IMR-90 (cell line): ENCODE measurements at regions not wholly inside any gene's neighbourhood (a gene's known extent, or its start where the extent isn't known, plus 50 kb on each side); places are given as distances from the start of the nearest gene placed in this dataset.

Experiments
- ATAC-seq: fragments of 200-7000 bp; cut with Tn5 transposase; 2 replicates; pipeline ENCODE4 v1.9.1; 2020; ENCODE audit warnings: low read depth, mild to moderate bottlenecking, moderate library complexity
- BruUV-seq: library from RNA; stranded (reverse); fragments of 400-500 nt; replicated peaks from 2 replicates; lab custom pipeline; 2021; lab: Mats Ljungman, UMichigan
- CTCF ChIA-PET: fragments of 300-600 bp; formaldehyde crosslinking; extraction: SDS; loops from one replicate; lab custom pipeline; 2021; ENCODE audit warnings: antibody characterized with exemption; lab: Yijun Ruan, JAX
- POLR2A ChIA-PET: fragments of 300-600 bp; sonication (Branson Sonifier 250); formaldehyde crosslinking; loops from one replicate; lab custom pipeline; 2022; ENCODE audit warnings: antibody characterized with exemption; ENCODE audit not compliant: unreplicated experiment; lab: Charles Lee
- DNase-seq: peaks from one replicate; pipeline ENCODE4 v3.0.0; 2013
- H2AFZ ChIP-seq: replicated peaks from 2 replicates; pipeline ENCODE3; 2013; ENCODE audit warnings: low read length, mild to moderate bottlenecking; ENCODE audit not compliant: poor library complexity
- H2AK5ac ChIP-seq: 2 replicates; pipeline ENCODE4 v1.6.1; 2013; ENCODE audit warnings: low read depth, low read length, inconsistent platforms
- H2AK9ac ChIP-seq: replicated peaks from 2 replicates; pipeline ENCODE3; 2013; ENCODE audit warnings: mild to moderate bottlenecking, low read depth, low read length, moderate library complexity; ENCODE audit not compliant: poor library complexity
- H2BK120ac ChIP-seq: 2 replicates; pipeline ENCODE4 v1.6.1; 2013; ENCODE audit warnings: low read depth, low read length, inconsistent platforms
- H2BK15ac ChIP-seq: 3 replicates; pipeline ENCODE4 v1.6.1; 2013; ENCODE audit warnings: low read depth, low read length, inconsistent platforms
- H2BK20ac ChIP-seq: 2 replicates; pipeline ENCODE4 v1.6.1; 2013; ENCODE audit warnings: low read depth, mild to moderate bottlenecking, inconsistent platforms, low read length, moderate library complexity
- H2BK5ac ChIP-seq: 2 replicates; pipeline ENCODE4 v1.6.1; 2013; ENCODE audit warnings: mild to moderate bottlenecking, low read depth, low read length, inconsistent platforms; ENCODE audit not compliant: poor library complexity, severe bottlenecking
- H3K14ac ChIP-seq: replicated peaks from 2 replicates; pipeline ENCODE4 v1.6.1; 2013; ENCODE audit warnings: low read depth, low read length, inconsistent platforms
- H3K18ac ChIP-seq: 2 replicates; pipeline ENCODE4 v1.6.1; 2013; ENCODE audit warnings: low read depth, low read length, control low read depth
- H3K23ac ChIP-seq: 2 replicates; pipeline ENCODE4 v1.6.1; 2013; ENCODE audit warnings: low read depth, low read length, inconsistent platforms
- H3K27ac ChIP-seq: 2 replicates; pipeline ENCODE4 v1.5.1; 2013; ENCODE audit warnings: mild to moderate bottlenecking, control low read depth, low read length; ENCODE audit not compliant: insufficient read depth
- H3K27me3 ChIP-seq: 2 replicates; pipeline ENCODE4 v1.6.1; 2013; ENCODE audit warnings: low read length; ENCODE audit not compliant: control insufficient read depth, insufficient read depth
- H3K36me3 ChIP-seq: 2 replicates; pipeline ENCODE4 v1.6.1; 2013; ENCODE audit warnings: low read length, mixed read lengths; ENCODE audit not compliant: control insufficient read depth, insufficient read depth
- H3K4ac ChIP-seq: 2 replicates; pipeline ENCODE4 v1.6.1; 2013; ENCODE audit warnings: low read depth, low read length, inconsistent platforms
- H3K4me1 ChIP-seq: 2 replicates; pipeline ENCODE4 v1.6.1; 2013; ENCODE audit warnings: low read length, mixed read lengths; ENCODE audit not compliant: control insufficient read depth, insufficient read depth
- H3K4me2 ChIP-seq: 2 replicates; pipeline ENCODE4 v1.6.1; 2013; ENCODE audit warnings: low read depth, mild to moderate bottlenecking, control low read depth, low read length, moderate library complexity
- H3K4me3 ChIP-seq: 2 replicates; pipeline ENCODE4 v1.5.1; 2013; ENCODE audit warnings: low read depth, mild to moderate bottlenecking, control low read depth, low read length, moderate library complexity; ENCODE audit not compliant: insufficient read depth
- H3K56ac ChIP-seq: 2 replicates; pipeline ENCODE4 v1.6.1; 2013; ENCODE audit warnings: low read length, inconsistent platforms; ENCODE audit not compliant: insufficient read depth; ENCODE audit errors: extremely low read depth
- H3K79me1 ChIP-seq, 2 experiments: 2 replicates each; pipeline ENCODE4 v1.6.1; 2013; ENCODE audit warnings: low read length in 2 of 2, inconsistent platforms in 1 of 2, low read depth in 1 of 2
- H3K9ac ChIP-seq: 2 replicates; pipeline ENCODE4 v1.6.1; 2013; ENCODE audit warnings: low read depth, low read length, control low read depth
- H3K9me1 ChIP-seq: 2 replicates; pipeline ENCODE4 v1.6.1; 2013; ENCODE audit warnings: low read length, inconsistent platforms; ENCODE audit not compliant: insufficient read depth
- H3K9me3 ChIP-seq: 2 replicates; pipeline ENCODE4 v1.6.1; 2013; ENCODE audit warnings: low read length; ENCODE audit not compliant: control insufficient read depth, insufficient read depth
- H4K20me1 ChIP-seq: 2 replicates; pipeline ENCODE4 v1.6.1; 2013; ENCODE audit warnings: low read length, inconsistent platforms; ENCODE audit not compliant: insufficient read depth
- H4K5ac ChIP-seq: 2 replicates; pipeline ENCODE4 v1.6.1; 2013; ENCODE audit warnings: mild to moderate bottlenecking, low read depth, low read length, control low read depth
- H4K8ac ChIP-seq, 2 experiments: 2 replicates each; pipeline ENCODE4 v1.6.1; 2013; ENCODE audit warnings: low read depth in 2 of 2, low read length in 2 of 2, control low read depth in 1 of 2, inconsistent platforms in 1 of 2
- H4K91ac ChIP-seq: 2 replicates; pipeline ENCODE4 v1.6.1; 2013; ENCODE audit warnings: low read depth, low read length, inconsistent platforms; ENCODE audit not compliant: insufficient read depth
- BHLHE40 ChIP-seq: fragments of 150-350 bp; IDR thresholded peaks from 2 replicates; pipeline ENCODE4 v1.6.1; 2016; ENCODE audit warnings: mild to moderate bottlenecking, low read depth, low read length
- CHD1 ChIP-seq: IDR thresholded peaks from 2 replicates; pipeline ENCODE4 v1.6.1; 2012; ENCODE audit warnings: low read depth, low read length, improper control_type of control experiment
- FOS ChIP-seq: fragments of 150-350 bp; IDR thresholded peaks from 2 replicates; pipeline ENCODE4 v1.6.1; 2016; ENCODE audit warnings: low read depth, low read length
- POLR2A ChIP-seq: IDR thresholded peaks from 2 replicates; pipeline ENCODE4 v1.6.1; 2012; ENCODE audit warnings: mild to moderate bottlenecking, low read depth, low read length
- RCOR1 ChIP-seq: IDR thresholded peaks from 2 replicates; pipeline ENCODE4 v1.6.1; 2012; ENCODE audit warnings: mild to moderate bottlenecking, low read length, improper control_type of control experiment; ENCODE audit not compliant: insufficient replicate concordance
- RFX5 ChIP-seq: IDR thresholded peaks from 2 replicates; pipeline ENCODE4 v1.8.0; 2012; ENCODE audit warnings: low read depth, mild to moderate bottlenecking, low read length, moderate library complexity
- WGBS, 2 experiments: methylation state at CpG; one replicate each; pipeline versions ENCODE4 v1.1.5 to v1.1.7; 2013; ENCODE audit warnings: missing lambda C conversion rate in 2 of 2; ENCODE audit not compliant: insufficient read length in 1 of 2; ENCODE audit errors: extremely low coverage in 2 of 2; 5-methylcytosine and 5-hydroxymethylcytosine counted together
- dilution Hi-C: fragments of 300-500 bp; cut with HindIII; formaldehyde crosslinking; loops from one replicate; pipeline ENCODE4 v1.14.3; 2018; ENCODE audit warnings: low sequenced_read_pairs; ENCODE audit not compliant: unreplicated experiment
- in situ Hi-C: fragments of 300-500 bp; cut with MboI; formaldehyde crosslinking; loops from 3 replicates; pipeline ENCODE4 v1.14.3; 2019; ENCODE audit warnings: low sequenced_read_pairs, inconsistent platforms, mixed read lengths
- intact Hi-C: fragments of 100-400 bp; cut with micrococcal nuclease; formaldehyde crosslinking; loops from 2 replicates; pipeline ENCODE4 v1.10.0; 2022

- Histone ChIP-seq H2AFZ (no peak overlapping the region), H3K79me1 (no peaks in the 10 kb centered on the region), H4K5ac (no peak overlapping the region), H3K36me3 (no peaks in the 10 kb centered on the region), H3K9me1 (no peaks in the 10 kb centered on the region), H3K4me3 (no peak overlapping the region), H3K4me2 (no peak overlapping the region), H3K27ac (no peak overlapping the region), H3K27me3 (no peaks in the 10 kb centered on the region), H3K4ac (no peak overlapping the region), H2AK5ac (no peak overlapping the region), H2BK5ac (no peak overlapping the region), H2AK9ac (no peak overlapping the region), H3K56ac (no peak overlapping the region), H2BK120ac (no peak overlapping the region), H2BK15ac (no peak overlapping the region), H4K91ac (no peak overlapping the region), H3K18ac (no peak overlapping the region), H3K4me1 (no peaks in the 10 kb centered on the region), H3K9me3 (no peaks in the 10 kb centered on the region; the same call in 1 of the 2 replicates), H3K14ac (no peak overlapping the region), H3K9ac (no peak overlapping the region), H4K20me1 (no peaks in the 10 kb centered on the region), H3K23ac (no peak overlapping the region), H2BK20ac (no peak overlapping the region), H4K8ac (no peak overlapping the region)
- intact Hi-C loops (no loop called here), in situ Hi-C loops (no loop called here), dilution Hi-C loops (no loop called here)
- ChIA-PET POLR2A (no interaction called here), CTCF (no interaction called here)
- TF ChIP-seq CHD1 (no peak), FOS (no peak), RFX5 (no peak), BHLHE40 (no peak), POLR2A (no peak), RCOR1 (no peak)
- ATAC-seq: no peak
- no CpG with 5 or more reads among the region's 2 CpGs for WGBS, 2 experiments
- no TSS peak for BruUV-seq
- no peak for DNase-seq
Measured at GRCh38 chr2:114254875-114255274, 187.6 kb upstream of the DPP10 start.
